NCI-H69 (cell line): ENCODE measurements at regions not wholly inside any gene's neighbourhood (a gene's known extent, or its start where the extent isn't known, plus 50 kb on each side); places are given as distances from the start of the nearest gene placed in this dataset.
"Not testable (repeated sequence)": the region's sequence is repeated elsewhere in the genome, so short reads cannot be mapped to it uniquely, and the experiment has no call there.

Experiments
- DNase-seq: peaks from one replicate; lab custom pipeline; 2025; lab: John Stamatoyannopoulos, UW

DNA sequence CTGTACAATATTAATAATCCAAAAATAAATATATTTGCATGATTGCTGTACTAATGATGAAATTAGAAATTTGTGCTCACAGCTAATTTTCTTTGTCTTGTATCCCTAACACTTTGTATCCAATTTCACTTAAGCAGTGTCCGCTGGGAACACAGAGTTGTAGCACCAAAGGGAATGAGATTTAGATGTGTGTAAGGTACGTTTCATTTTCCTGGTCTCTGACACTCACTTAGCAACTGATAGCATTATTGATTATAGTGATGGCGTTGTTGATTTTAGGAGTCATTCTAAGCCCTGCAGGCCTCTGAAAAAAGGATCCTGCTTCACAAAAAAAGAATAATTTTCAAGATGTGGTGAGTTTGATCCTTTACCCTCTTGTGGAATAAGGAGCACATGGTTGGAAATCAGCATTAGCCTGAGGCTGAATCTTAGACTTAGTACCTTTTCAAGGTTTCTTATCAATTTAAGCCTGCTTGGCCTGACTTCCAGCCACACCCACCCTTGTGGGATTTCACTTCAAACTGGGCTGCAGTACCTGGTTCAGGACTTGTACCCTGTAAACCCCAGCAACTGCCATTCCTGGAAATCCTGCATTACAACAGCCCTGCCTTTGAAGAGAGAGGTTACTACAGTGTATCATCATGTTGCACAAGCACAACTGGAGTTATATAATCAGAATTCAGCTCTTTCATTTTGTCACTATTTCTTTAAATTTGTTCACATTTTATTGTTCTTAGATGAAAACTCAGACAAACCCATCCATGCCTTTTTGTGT is 116.2 kb downstream of the RND3 start:
- no peak for DNase-seq

DNA sequence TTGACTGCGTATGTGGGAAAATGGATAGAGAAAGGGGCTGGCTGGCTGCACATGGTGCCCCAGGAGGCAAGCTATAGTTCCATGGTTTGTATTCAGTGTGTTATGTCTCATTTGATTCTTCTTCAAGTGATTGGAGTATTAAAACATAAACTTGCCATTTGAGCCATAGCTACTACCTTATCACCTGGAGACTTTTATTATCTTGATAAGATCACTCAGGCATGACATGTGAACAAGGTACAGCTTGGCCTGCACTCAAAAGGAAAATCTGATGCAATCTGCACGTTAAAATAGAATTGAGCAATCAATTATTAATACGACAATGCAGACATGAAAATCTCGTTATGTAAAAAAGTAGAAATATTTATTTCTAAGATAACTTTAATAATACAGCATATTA is 116.9 kb downstream of the RND3 start:
- no peak for DNase-seq

DNA sequence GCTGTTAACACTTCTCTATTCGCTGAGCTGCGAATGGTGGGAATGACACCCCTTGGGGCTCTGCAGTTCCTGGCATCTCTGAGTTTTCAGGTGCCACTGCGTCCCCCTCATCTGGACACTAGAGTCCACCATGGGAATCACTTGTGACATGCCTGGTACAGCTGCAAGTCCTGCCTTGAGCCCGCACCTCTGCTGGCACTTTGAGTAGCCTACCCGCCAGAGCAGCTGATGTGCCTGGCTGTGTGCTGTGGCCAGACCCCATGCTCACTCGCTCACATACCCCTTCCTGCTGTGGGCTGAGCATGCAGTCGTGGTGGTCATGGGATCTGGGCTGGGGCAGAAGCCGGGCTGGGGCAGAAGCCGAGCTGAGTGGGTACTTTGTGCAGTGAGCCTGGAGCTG is 117.6 kb downstream of the RND3 start:
- DNase-seq: no peak

DNA sequence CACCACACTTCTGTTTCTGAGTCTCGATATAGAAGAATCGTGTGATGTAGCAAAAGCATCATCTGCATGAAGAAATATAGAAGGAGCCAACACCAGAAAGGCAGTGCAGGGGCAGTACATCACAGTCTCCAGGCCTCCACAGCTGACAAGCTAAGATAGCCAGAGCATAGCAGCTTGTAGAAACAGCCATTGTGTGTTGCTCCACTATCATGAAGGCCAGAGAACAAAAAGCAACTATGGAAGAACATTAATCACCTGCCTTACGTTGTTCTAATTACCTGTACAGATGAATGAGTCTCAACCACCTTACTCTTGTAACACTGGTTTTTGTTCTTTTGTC is 129.0 kb downstream of the RND3 start:
- DNase-seq: peak; percentile 7

DNA sequence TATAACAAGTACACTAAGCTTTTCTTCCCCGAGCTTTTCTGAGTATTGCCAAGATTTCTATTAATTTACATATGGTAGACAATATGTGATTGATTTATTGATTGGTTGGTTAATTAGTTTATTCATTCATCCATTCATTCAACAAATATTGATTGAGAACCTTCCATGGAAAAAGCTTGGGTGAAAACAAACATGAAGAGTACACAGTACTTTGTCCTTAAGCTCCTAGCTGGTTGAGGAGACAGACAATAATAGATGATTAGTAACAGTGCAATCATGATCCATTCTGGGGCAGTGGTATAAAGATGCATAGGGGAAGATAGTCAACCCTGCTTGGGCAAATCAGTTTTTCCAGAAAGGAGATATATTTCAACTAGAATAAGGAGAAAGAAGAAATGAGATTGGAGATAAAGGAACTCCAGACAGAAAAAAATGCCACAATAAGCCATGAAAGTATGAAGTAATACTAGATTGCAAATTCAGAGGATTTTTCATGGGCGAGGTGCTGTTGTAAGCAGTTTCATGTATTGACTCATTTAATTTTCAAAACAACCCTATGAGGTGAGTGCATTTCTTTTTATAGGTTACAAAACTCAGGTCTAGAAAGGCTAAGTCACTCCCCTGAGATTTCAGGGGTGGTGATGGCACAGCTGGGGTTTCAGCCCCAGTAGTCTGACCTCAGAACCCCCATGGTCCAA is 129.5 kb downstream of the RND3 start:
- no peak for DNase-seq

DNA sequence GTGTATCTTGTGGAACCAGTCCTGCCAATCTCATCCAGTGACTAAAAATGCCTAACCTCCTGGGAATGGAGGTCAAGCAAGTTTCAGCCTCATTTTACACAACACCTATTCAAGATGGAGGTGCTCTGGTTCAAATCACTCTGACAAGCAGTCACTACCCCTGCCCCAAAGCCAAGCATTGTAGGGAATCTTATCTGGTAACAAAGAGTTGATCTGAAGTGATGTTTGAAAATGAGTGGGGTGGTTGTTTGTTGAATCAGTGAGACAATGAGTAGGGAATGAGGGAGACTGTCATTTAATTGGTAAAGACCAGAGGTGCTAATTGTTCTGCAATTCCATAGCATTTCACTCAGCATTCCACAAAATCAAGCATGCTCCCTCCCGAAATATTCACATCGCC is 132.0 kb downstream of the RND3 start:
- DNase-seq: no peak

DNA sequence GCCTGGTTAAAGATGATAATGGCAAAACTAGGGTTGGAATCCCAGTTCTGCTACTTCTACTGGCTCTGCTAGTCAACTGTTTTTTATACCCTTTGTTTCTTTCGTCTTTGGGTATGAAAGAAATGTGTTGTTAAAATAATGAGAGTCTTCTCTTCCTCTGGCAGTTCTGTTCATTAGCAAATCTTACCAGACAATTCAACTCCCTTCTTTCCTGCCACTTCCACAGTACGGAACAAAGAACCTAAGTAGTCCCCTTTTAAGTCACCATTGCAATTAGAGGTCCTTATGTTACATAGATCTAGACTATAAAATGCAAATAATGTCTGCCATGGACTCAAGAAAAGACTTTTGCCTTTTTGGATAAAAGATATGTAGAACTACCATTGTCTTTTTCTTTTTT is 134.1 kb downstream of the RND3 start:
- DNase-seq: no peak

DNA sequence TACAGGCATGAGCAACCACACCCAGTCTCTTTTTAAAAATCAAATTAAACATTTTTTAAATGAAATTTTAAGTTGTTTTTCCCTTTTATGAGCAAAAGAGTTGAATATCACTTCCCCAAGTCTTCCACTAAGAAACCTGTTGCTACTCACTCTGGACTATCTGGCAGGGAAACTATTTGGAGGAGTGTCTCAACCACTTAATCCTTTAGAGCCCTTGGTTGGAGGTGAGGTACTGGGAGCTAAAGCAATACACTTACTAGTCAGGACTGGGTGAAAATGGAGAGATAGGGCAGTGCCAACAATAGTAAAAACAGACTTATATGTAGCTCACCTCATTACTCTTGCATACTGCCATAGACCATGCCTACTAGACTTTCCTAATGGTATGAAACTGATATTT is 135.5 kb downstream of the RND3 start:
- no peak for DNase-seq

DNA sequence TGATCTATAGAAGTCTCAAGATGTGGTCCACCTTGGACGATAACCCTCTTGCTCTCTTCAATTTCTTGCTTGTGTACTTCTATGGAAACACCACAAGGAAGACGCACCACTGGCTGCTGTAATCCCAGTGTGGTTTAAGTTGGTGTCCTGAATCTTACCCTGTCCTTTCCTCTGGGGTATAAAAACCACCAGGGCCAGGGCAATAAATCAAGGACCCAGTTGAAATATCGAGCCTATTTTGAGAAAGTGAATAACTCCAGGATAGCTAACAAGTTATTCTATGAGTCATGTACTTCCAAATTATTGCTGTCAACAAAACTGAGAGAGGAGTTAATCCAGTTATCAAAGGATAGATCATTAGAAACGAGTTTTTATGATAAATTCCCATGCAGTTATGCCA is 137.0 kb downstream of the RND3 start:
- DNase-seq: no peak

DNA sequence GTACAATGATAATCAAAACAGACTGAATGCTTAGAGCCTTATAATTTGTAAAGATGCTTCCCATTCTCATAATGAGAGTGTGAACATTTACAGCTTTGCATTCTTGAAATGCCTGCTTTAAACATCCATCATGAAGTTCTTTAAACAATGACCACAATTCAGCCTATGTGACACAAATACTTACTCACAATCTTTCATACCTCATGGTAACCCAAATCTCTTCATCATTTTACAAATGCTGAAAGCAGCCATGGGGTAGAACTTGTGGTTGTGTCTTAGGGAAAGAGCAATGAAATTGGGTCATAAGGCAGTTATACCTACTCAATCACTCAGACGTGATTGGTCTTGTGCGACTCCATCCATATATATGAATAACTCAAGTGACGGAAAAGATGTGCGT is 140.7 kb downstream of the RND3 start:
- DNase-seq: no peak

DNA sequence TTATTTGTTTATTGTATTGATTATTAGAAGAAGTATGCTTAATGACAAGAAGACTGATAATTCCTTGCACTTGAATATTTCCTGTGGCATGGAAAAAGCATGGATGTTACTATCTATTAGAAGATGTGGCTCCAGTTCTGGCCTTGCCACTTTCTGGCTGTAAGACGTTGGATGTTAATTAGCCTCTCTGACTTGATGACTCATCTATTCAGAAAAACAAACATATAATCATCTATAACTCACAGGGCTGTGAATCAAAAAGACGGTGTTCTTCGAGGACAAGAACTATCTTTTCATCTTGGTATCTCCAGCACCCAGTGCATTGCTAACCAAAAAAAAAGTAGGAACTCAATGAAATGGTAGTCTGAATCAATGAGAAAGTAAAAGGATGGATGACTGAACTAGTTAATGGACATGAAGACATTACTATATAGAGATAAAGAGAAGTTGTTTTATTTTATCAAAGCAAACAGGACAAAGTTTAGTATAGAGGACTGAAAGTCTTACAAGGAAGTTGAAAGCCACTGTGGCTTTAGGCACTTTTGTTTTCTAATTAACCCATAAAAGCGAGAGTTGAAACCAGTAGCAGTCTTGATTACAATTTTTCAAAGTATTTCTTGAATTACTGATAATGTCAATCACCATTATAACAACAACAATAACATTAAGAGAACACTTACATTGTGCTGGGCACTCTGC is 145.3 kb downstream of the RND3 start:
- DNase-seq: peak; percentile 65

DNA sequence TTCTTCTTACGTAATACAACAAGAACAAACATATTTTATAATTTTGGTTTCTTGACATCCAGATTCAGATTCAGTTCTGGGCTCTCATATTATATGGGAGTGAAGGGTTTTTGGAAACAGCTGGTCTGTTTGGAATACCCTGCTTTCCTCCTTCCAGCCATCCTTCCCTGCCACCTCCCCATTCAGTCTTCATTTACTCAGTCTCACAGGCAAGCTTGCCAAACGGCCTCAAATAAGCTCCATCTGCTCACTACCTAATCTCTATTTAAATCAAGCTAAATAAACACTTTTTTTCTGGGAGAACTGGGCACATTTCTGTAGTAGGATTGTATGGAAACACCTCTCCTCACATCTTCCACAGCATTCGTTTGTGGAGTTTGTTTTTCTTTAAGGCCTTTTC is 147.5 kb downstream of the RND3 start:
- DNase-seq: peak; percentile 94

DNA sequence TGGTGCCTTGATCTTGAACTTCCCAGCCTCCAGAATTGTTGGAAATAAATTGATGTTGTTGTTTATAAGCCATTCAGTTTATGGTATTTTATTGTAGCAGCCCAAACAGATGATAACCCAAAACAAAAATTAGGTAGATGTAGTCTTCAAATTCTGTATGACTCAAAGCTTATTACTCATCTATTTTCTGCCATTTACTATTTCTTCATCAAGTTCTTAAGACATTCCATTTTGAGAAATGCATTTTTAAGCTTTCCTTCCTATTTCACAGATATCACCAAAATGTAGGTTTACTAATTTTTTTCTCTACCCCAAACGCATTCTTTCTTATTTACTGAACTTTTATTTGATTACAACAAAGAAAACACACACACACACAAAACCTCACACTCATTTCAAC is 148.2 kb downstream of the RND3 start:
- DNase-seq: no peak

DNA sequence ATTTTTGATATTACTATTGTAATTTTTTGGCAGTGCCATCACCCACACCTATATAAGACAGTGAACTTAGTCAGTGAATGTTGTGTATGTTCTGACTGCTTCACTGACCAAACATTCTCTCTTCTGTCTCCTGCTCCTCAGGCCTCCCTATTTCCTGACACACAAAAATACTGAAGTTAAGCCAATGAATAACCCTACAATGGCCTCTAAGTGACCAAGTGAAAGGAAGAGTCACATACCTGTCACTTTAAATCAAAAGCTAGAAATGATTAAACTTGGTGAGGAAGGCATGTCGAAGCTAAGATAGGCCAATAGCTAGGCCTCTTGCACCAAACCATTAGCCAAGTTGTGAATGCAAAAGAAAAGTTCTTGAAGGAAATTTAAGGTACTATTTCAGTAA is 151.9 kb downstream of the RND3 start:
- no peak for DNase-seq

DNA sequence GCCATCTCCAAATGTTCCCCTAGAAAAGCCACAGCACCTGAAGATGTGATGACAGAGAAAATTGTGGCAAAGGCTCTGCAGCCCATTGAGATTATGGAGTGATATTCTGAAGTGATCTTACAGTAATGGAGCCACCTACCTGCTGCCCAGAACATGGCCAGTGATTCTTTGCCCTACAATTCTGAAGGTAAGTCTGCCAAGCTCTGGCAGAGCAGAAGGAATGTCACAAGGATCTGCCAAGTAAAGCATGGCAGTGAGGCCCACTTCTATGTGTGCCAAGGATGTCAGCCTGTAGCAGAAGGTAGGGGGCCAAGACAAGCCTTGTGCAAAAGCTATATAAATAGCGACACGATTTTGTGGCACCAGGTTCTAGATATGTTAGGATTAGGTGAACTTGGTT is 155.1 kb downstream of the RND3 start:
- no peak for DNase-seq

DNA sequence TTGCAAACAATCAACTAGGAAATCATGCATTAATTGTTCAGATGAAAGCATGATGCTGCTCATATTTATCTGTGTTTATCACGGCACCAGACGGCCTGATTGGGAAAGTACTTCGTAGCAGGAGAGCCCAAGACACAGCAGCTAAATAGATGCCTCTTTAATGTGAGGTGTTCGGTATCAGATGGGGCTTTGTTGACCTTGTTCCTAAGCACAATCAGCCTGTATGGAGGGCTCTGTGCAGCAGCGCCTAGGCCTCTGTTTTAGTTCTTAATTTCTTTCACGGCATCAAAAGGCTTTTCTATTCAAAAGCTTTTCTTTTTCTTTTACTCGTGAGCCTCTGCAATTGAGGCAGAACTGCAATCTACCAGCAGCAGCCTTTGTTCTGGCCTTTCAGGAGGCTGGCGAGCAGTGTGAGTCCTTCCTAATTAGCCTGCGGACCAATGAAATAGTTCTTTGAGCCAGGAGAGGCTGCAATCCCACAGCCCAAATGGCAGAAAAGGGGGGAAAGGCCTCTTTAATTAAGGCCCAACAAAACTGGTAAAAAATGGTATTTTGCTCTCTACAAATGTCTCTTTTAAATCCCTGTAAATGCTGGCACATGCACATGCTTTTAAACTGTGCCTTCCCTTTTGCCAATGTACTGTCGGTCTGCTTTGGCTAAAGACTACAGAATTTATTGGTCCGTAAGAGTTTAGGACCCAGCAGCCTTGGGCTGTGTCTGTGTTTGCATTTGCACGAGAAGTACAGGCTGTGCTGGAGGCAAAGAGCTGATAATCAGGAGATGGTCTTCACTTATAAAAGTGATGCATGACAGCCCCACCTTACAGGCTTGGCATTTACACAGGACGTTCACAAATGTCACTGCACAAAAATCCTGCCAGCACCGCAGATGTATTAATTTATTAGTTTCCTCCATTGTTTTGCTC is 159.6 kb downstream of the RND3 start:
- peak; percentile 80 for DNase-seq

DNA sequence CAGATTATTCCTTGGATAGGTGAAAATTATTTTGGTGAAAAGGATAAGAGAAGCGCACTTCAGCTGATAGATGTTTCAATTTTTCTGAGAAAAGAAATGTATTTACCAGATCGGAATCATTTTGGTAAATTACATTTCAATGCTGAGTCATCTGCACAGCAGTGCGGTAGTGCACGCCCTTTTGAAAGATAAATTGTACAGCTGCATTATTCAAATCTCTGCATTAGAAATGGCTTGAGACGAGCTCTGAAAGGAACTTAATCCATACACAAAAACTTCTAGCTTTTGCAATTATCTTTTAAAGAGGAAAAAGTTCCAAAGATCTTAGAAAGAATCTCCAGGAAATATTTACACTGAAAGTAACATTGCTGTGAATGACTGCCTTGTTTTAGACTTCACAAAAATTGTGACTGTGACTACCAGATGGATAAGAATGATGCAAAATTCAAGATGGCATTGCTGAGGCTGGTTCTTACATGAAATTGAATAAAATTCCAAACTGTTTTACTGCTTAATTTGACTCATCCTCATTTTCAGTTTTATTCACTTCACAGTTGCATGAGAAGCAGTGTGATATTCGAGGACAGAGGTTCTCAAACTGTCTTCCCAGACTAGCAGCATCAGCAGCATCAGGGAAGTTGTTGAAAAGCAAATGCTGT is 161.7 kb downstream of the RND3 start:
- DNase-seq: no peak

DNA sequence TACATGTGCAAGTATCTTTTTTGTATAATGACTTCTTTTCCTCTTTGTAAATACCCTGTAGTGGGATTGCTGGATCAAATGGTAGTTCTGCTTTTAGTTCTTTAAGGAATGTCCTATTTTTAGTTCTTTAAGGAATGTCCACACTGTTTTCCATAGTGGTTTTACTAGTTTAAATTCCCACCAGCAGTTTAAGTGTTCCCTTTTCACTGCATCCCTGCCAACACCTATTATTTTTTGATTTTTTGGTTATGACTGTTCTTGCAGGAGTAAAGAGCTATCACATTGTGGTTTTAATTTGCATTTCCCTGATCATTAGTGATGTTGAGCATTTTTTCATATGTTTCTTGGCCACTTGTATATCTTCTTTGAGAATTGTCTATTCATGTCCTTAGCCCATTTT is 164.4 kb downstream of the RND3 start:
- DNase-seq: not testable (repeated sequence)

DNA sequence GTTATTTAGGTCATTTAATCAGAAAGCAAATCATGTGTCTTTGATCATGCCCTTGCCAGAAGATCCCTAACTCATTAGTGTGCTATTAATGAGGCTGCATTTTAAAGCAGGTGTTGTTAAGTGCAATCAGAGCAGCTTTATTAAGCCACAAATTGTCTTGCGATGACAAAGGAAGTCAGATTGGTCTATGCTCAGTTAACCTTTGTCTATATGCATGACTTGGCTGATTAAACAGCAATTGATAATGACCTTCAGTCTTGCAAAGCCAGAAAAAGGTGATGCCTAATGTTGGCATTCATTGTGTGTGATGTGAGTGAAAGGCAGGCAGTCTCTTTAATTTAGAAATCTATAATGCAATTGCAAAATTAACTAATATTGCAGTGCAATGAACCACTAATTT is 166.9 kb downstream of the RND3 start:
- DNase-seq: peak; percentile 1

DNA sequence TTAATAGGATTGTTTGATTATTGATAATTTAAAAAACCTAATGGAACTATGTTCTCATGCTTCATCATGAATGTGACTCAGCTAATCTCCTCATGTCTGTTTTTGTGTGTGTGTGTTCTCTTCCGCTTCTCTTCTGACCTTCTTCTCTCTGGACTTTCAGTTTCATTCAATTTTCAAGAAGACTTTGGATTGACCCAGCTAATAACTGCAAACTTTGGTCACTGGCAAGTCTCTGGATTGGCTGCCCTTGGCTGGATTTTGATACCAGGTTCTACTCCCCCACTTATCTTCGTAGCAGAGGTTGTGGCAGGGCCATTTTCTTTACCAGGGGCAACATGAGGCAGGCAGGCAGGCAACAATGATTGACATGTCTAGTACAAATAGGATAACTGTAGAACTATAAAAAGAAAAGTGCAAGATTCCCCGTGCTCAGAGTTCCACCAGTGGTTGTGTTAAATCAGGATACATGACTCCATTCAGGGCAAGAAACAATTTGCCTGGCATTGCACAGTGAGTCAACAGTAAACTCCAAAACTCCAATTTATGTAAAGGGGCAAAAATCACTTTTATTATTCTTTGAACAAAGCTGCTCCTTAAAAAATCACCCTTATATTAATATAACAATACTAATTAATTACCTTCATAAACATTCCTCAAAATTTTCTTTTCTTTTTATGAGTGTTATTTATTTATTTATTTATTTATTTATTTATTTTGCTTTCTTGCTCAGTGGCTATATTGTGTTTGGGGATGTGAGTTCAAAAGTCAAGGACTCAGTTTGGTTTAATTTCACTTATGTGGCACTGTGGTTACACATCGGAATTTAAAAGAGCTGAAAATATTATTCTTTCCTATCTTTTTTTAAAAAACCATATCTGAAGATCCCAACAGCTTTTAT is 167.6 kb downstream of the RND3 start:
- no peak for DNase-seq

DNA sequence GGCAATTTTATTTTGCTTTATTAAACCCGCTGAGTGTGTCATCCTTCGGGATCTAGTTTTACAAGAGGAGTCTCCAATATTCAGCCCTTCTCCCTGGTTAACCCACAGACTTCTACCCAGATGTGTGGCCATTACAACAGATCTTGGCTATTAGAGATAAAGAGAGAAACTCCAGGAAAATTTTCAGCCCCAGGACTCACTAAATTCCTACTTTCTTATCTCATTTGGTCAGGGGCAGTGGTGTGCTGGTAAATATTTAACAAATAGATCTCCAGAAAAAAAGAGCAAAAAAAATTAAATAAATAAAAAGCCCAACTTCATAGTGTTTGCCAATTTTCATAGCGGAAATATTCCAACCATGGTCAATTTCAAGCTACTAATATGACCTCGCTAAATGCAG is 168.4 kb downstream of the RND3 start:
- DNase-seq: no peak
